Effector CD4-positive, alpha-beta T cell (primary cell): ENCODE measurements at regions not wholly inside any gene's neighbourhood (a gene's known extent, or its start where the extent isn't known, plus 50 kb on each side); places are given as distances from the start of the nearest gene placed in this dataset.

Experiments used
- DNase-seq: peaks from one replicate; pipeline ENCODE4 v3.0.0-alpha.2; 2020

DNA sequence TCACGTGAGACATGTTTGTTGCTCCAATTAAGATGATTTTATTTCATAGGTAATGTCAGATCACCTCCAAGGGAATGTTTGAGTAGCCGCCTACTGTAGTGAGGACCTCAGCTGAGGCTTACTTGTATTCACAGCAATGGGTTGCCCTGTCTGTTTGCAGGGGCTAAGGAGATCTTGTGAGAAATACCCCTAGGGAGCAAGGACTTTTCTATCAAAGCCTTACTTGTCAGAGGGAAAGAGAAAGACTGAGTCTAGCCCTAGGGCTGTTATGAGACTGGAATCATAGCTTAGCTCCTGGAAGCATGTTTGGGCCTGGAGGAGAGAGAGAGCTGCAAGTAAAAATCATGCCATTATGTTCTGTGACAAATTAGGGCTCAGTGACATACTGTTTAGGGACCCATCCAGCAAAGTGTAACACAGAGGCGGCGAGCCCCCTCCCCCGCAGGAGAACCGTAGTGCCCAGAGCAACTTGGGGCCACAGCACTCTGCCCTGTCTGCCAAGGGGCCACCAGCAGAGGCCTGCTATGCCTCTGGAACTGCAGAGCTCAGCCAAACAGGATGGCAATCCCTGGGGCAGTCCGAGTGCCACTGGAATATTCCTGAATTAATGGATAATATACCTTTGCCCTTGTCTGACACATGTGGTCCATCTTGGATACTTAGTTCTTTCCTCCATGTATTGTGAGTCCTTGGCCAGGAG, 178.8 kb downstream of the DACT1 start:
- no peak for DNase-seq

- DNase-seq, result no peak
Observed at GRCh38 chr14:58817846-58818245, 180.1 kb downstream of the DACT1 start.

DNA sequence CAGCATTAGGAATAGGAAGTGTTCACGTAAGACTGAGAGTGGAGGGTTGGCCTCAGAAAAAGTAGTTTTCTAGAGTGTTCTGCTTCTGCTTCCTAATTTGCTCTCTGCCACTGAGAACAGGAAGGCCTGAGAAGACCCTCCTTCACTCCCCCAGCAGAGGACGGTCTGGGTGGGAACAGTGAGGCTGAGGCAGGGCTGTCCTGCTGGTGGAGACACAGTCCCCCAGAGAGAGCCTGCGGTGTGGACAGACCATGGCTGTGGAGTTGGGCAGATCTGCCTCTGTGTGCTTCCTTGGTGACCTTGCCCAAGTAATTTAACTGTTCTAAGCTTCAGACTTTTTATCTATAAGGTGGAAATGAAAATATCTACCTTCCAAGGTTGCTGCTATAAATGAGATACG, 182.3 kb downstream of the DACT1 start:
- DNase-seq, result no peak

GRCh38 chr14:58821421-58821820, 183.7 kb downstream of the DACT1 start:
- no peak for DNase-seq

GRCh38 chr14:58822856-58823255, 185.1 kb downstream of the DACT1 start:
- no peak for DNase-seq

DNA sequence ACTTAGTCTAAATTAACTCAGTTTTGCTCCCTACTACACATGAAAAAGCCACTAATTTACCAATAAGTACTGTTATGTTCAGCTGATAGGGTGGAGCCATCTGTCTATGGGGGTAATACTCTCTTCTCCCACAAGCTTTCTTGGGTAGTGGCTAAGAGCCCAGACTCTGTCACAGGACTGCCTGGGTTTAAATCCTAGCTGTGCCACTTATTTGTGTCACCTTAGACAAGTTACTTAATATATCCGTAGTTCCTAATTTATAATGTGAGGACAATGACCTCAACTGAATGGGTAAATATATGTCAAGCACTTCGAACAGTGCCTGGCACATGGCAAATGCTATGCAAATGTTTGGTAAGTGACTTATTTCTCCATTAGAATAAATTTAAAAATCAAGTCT, 185.6 kb downstream of the DACT1 start:
- DNase-seq, result no peak

GRCh38 chr14:58824106-58824505, 186.3 kb downstream of the DACT1 start:
- DNase-seq, result no peak

- DNase-seq, result no peak
Observed at GRCh38 chr14:58824796-58825195, 187.0 kb downstream of the DACT1 start.

DNA sequence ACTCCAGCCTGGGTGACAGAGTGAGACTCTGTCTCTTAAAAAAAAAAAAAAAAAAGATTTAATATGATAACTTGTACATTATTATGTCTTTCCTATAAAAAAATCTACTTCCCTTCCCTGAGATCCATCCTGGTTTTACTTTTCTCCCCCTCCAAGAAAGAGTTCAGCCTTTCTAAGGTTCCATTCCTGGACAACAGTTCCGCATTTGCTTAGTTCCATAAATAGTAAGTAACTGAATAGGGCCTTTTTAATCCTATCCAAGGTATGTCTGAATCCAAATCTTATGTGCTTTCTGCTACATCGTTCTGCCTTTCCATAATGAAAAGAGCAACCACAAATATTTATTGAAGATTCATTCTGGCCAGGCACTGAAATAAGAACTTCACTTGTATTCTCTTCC, 187.8 kb downstream of the DACT1 start:
- DNase-seq, result no peak

DNA sequence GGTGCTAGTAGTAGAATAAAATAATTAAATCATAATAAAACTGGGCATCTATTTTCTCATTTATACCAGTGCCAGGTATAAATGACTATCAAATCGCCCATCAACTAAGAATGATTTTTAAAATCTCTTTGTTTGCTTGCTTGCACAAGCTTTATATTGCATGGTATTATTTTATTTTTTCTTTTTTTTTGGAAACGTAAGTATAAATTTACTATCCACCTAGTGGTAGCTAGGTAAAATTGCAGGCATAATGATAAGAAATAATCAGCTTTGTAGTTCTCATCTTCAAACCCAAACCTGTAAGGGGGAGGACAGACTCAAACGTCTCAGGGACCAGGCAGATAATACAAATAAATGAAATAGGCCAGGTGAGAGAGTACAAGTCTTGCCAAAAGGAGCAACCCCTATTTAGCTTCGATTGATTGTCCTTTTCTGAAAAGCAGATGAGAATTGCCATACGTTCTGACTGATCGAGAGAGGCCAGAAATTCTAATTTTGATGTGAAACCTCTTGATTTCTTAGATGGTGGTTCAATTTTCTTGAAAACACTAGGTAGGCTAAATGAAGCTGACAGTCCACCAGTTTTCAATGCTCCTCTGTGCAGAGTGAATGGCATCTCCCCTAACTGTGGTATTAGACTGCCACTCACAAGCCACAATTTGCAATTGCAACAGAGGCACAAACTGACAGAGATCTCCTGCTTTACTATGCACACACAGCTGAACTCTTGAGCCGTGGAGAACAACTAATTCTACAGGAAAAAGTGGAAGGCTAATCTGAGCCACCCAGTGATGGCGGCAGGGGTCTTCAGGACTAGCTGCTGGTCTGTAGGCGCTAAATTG, 189.3 kb downstream of the DACT1 start:
- no peak for DNase-seq

DNA sequence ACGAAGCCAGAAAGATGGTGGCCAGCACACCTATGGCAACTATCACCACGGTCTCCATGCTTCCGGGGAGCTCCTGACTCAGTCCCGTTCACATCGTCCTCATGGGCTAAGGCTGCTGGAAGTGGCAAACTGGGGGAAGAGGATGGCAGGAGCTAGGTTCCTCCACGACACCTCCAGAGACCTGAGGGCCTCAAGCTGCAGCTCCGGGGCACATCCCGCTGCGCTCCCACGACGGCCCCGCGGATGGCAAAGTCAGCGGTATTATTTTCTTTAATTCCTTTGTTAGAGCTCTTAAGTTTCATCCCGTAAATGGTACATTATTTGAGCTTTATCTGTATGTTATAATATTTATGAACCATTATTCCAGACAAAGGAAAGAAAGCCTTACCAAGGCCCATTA, 190.5 kb downstream of the DACT1 start:
- no peak for DNase-seq

GRCh38 chr14:58829594-58829993, 191.8 kb downstream of the DACT1 start:
- no peak for DNase-seq

GRCh38 chr14:58830121-58830520, 192.4 kb downstream of the DACT1 start:
- DNase-seq, result no peak

DNA sequence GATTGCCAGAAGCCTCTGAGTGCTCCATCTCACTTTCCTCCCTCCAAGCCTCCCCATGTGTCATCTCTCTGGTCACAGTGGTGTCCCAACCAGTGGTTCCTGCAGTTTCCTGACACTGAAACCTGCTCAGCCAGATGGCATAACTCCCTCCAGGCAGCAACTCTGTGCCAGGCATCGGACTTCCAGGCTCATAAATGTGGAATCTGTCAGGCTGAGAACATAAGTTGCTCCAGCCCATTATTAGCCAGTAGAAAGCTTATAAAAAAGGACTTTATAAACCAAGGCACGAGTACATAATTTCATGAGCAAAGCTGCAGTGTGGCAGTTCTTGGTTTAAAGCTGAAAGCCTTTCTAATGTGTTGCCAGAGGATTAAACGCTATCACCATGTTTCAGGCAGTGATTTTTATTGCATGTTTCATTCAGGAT, 194.3 kb downstream of the DACT1 start:
- no peak for DNase-seq

- DNase-seq, result no peak
Observed at GRCh38 chr14:58833634-58834378, 196.0 kb downstream of the DACT1 start.

- no peak for DNase-seq
Observed at GRCh38 chr14:58836303-58836974, 198.7 kb downstream of the DACT1 start.

- no peak for DNase-seq
Observed at GRCh38 chr14:58839233-58839632, 201.5 kb downstream of the DACT1 start.

DNA sequence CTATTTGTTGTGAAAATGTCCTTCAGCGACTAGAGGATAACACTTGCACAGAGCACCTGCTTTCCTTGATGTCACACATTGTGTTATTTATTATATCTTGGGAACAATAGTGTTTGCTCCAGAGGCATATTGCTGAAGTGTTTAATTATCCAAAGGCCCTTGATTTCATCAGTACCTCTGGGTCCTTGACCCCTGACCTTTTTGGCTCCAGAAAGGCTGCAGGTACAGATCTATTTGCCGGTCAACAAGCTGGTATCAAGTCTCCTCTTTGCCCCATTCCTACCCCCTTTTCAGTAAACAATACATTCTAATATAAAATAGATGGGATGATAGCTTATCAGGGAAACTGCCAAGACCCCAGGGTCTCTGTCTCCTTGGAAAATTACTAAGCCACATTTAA, 206.8 kb downstream of the DACT1 start:
- no peak for DNase-seq

- no peak for DNase-seq
Observed at GRCh38 chr14:58846682-58847465, 209.1 kb downstream of the DACT1 start.

GRCh38 chr14:58848365-58848764, 210.6 kb downstream of the DACT1 start:
- no peak for DNase-seq

- DNase-seq, result no peak
Observed at GRCh38 chr14:58849601-58850000, 211.8 kb downstream of the DACT1 start.

DNA sequence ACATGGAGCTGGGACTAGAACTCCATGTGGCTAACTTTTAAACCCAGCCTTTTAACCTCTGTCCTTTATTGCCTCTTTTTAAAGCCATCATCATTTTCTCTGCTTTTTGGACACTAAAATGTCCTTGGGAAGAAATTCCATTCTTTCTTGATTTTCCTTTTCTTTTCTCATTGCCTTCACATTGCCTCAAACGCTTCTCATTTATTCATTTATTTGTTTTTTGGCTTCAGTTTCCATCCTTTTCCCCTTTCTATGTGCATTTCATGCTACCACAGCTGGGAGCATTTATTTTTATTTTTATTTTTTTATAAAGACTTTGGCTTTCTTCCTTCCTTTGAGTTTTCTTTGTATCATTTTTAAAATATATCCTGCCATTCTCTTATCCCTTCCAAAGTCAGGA, 212.2 kb downstream of the DACT1 start:
- DNase-seq, result no peak
